HG03558 (cell line): ENCODE measurements at regions not wholly inside any gene's neighbourhood (a gene's known extent, or its start where the extent isn't known, plus 50 kb on each side); places are given as distances from the start of the nearest gene placed in this dataset.
A peak's percentile ranks its signal among the peaks of the same experiment; 100 is the strongest.
"Not testable (repeated sequence)": the region's sequence is repeated elsewhere in the genome, so short reads cannot be mapped to it uniquely, and the experiment has no call there.

ENCODE experiments used
- ATAC-seq: cut with Tn5 transposase; IDR thresholded peaks from one replicate; pipeline ENCODE4 v1.9.1; 2021; ENCODE audit warnings: moderate number of reproducible peaks; ENCODE audit not compliant: unreplicated experiment; ENCODE audit errors: extremely low read depth

DNA sequence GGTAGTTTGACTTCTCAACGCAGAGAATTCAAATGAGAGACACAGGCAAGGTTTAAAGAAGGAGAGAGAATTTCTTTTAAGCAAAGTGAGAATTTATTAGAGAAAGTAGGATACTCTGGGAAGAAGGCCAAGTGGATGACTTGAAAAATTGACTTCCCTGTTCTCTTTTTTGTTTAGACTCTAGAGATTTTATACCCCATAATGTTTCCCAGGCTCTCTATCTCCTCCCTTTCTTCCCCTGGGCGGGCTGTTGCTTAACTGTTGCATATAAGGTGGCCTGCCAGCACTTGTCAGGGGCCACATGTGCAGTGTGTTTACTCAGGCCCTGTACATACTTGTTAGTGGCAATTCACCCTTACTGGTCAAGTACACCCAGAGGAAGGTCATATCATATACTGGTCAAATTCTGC, 403.7 kb downstream of the SLC6A15 start:
- ATAC-seq = no peak

DNA sequence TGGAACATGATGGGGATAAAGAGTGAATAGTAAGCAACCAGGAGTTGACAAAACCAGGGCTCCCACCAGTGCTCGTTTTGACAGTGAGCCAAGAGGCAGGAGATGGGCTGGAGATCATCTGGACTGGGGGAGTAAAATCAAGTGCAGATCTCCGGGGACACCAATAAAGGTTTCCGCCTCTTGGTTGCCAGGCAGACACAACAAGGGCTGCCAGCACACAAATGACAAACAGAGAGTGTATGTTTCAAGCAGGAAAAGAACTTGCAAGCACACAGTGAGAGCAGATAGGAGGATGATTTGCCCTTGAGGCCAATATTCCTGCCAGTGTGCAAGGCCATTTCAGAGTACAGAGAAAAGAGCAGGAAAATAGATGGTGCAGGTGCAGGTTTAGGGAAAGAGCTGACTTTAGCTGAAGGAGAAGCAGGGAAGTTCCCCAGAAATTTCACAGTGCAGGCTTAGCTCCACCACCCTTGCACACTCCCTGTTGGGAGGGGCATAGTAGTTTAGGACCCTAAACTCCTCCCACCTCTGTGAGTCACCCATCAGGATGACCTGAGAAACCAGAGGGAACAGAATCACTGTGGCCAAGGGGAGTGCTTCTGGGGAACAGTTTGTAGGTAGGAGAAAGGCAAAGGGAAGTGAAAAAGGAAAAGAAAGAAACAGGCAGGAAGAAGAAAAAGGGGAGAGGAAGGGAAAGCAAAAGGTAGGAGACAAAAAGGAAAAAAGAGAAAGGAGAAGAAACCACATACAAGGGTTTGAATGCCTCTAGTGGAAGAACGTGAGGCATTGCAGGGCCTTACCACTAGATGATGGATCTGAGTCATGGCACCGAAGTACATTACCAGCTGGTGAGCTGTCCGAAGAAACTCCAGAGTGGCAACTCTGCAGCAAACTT, 404.4 kb downstream of the SLC6A15 start:
- ATAC-seq = peak; percentile 49

DNA sequence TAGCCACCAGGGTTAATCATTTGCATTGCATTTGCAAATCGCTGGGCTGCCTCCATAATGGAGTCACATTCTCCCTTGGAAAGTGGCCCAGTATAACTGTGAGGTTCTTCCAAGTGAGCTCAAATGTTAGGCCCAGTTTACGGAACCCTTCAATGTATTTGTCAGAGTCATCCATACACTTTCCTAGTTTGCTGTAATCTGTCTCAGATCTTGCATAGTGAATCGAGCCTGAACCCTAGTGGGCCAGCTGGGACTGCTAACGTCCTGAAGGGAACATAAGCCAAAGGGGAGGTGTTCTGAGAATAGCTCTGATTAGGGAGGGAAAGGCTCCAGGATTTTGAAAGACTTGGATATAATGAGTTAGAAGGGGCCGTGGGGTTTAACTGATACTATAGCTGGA, 406.3 kb downstream of the SLC6A15 start:
- no peak for ATAC-seq

GRCh38 chr12:84502907-84503787, 409.5 kb downstream of the SLC6A15 start:
- ATAC-seq = peak; percentile 52

- ATAC-seq = no peak
These were observed 410.3 kb downstream of the SLC6A15 start for GRCh38 chr12:84502180-84502860.

GRCh38 chr12:84497819-84498218, 414.8 kb downstream of the SLC6A15 start:
- ATAC-seq = no peak

DNA sequence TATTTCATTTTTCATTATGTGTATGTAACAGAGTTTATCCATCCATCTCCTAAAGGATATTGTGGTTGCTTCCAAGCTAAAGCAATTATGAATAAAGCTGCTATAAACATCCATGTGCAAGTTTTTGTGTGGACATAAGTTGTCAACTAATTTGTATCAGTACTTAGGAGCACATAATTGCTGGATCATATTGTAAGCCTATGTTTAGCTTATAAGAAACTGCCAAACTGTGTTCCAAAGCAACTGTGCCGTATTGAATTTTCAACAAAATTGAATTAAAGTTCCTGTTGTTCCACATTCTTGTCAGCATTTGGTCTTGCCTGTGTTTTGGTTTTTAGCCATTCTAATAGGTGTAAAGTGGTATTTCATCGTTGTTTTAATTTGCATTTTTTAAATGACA, 416.9 kb downstream of the SLC6A15 start:
- no peak for ATAC-seq

GRCh38 chr12:84492351-84492883, 420.2 kb downstream of the SLC6A15 start:
- no peak for ATAC-seq

DNA sequence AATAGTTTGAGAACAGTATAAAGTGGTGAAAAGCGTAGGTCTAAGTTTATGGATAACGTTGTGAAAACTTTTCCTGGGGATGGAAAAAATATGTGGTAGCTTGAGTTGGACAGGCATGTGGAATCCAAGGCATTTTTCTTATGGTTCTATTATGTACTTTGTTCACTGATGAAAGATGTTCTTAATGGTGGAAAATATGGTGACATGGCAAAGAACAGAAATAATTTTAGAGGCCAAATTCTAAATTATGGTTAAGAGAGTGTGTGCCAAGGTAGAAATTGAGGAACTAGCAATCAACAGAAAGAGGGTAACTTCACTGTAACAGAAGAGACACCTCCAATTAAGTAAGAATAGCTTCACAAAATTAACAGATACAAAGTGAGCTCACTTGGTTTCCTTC, 427.8 kb downstream of the SLC6A15 start:
- no peak for ATAC-seq

DNA sequence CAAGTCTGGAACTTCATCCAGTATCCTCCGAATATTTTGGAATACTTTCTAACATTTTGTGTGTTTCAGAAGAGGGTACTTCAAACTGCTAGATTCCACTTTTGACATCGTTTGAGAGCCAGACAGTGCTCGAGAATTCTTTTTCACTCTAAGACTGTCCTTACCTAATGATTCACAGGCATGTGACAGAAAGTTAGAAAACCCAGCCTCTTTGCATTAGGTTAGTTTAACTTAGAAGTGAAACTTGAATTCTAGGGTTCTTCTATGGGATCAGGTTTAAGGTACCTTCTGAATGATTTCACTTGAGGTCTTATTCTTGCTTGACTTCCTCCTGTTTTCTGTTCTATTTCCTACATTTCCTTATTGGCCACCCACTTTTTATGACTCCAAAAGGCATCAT, 431.8 kb downstream of the SLC6A15 start:
- no peak for ATAC-seq

DNA sequence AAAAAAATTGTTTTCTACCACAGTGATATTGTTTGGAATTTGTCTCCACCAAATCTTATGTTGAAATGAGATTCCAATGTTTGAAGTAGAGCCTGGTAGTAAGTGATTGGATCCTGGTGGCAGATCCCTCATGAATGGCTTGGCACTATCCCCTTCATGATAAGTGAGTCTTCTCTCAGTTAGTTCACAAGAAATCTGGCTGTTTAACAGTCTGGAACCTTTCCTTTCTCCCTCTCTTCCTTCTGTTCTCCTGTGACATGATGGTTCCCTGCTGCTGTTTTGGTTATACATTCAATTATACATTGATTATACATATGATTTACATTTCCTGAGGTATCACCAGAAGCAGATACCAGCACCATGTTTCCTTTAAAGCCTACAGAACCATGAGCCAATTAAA, 442.2 kb downstream of the SLC6A15 start:
- no peak for ATAC-seq

- no peak for ATAC-seq
These were observed 448.0 kb downstream of the SLC6A15 start for GRCh38 chr12:84464616-84465015.

DNA sequence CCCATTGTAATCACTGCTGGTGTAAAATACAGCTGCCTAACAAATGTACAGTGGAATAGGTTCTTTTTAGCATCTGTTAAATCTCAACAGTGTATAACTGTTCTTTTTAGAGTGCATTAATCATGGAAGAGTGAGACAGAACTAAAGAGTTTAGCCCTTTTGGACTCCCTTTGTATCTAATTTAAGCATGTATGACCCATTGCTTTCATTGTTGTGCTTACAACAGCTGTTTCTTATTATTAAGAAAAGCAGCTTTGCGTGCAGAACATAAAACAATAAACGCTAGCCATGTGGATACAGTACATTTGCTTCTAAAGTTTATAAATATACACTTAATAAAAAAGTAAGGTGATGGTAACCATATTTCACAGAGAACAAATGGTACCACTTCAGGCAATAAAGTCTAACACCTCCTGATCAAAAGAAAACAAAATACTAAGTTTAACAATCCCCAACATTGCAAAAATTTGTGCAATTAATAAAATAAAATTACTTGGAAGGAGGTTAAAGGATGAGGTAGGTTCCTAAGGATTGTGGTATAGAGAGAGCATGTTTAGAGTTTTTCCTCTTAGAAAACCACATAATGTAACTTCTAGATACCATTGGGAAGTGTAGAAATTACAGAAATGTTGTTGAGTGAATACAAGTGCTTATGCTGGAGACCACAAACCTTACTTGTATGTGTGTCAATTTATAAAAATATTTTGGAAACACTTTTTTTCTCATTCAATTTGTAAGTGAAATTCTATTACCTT, 448.7 kb downstream of the SLC6A15 start:
- ATAC-seq = no peak

- ATAC-seq = no peak
These were observed 457.0 kb downstream of the SLC6A15 start for GRCh38 chr12:84455598-84455997.

GRCh38 chr12:84446478-84446877, 466.1 kb downstream of the SLC6A15 start:
- ATAC-seq = not testable (repeated sequence)

GRCh38 chr12:84436134-84436533, 476.5 kb downstream of the SLC6A15 start:
- ATAC-seq = no peak

- no peak for ATAC-seq
These were observed 476.9 kb downstream of the SLC6A15 start for GRCh38 chr12:84435682-84436081.

DNA sequence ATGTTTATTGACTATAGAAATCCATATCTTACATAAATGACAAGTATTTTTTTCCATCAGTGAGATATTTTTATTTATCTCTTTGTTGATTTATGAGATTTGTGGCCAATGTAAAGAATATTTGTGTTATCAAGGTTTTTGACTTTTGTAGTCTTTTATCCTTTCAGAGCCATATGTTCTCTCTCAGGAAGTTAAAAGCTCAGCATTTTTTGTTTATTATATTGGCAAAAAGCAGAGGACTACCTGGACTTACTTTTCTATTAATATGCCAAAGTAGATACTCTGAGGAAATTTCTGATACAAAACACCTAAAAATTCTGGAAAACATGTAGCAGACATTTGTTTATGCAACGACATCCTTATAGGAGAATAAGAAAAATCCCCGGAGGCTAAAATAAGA, 490.3 kb downstream of the SLC6A15 start:
- no peak for ATAC-seq

DNA sequence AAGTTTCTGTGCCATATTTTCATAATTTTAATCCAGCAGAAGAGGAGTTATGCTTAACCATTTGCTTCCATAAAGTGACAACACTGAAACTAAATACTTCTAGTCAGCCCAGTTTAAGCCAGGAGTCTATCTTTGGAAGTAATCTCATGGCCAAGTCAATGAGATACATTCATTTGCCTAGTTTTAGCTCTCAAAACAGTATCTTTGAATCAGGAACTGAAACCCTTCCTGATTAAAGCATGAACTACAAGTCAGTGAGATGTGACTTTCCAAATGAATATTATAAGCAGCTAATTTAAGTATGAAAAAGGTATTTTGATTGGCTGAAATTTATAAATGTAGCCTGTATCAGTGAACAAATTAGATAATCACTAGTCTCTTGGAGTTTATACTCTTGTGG, 491.5 kb downstream of the SLC6A15 start:
- ATAC-seq = no peak

DNA sequence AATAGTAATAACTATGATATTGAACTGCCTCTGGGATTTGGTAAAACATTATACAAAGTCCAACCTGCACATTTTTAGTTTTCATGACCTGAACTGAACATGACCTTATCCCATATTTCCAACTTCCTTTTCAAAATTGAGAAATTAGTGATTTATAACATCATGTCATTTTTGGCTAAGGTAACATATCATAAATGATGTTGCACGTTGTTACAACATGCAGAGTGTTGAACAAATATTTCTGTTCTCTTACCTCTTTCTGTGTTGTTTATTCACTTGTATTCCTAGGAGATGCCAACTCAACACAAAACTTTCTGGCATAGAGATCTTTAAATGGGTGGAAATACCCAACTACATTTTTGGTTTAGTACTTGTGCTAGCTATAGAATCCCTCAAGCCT, 496.0 kb downstream of the SLC6A15 start:
- no peak for ATAC-seq
